ENCODE measurements at regions not wholly inside any gene's neighbourhood (a gene's known extent, or its start where the extent isn't known, plus 50 kb on each side); places are given as distances from the start of the nearest gene placed in this dataset.
"Not testable (repeated sequence)": the region's sequence is repeated elsewhere in the genome, so short reads cannot be mapped to it uniquely, and the experiment has no call there.

GRCh38 chr2:22186261-22186828, 1062.6 kb downstream of the TDRD15 start:
- not testable (repeated sequence) for DNase-seq

- DNase-seq = no peak
Measured at GRCh38 chr2:22189893-22190480, 1066.2 kb downstream of the TDRD15 start.

DNA sequence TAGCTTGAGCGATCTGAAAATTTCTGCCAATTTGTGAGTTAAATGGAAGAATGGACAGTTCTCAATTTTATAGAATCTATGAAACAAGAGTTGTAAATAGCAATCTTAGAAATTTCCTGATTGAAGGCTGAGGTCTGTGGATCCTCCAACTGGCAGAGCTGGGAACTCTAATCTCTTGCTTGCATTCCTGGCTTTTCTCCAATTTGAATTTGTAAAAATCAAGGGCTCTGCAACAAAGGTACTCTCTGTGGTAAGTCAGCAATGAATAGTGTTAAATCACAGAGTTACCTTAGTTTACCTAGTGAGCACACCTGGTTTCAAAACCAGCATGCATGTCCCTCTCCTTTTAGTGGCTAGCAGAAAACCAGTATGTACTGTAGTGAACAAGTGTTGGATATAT, 1070.5 kb downstream of the TDRD15 start:
- DNase-seq = no peak

- no peak for DNase-seq
Measured at GRCh38 chr2:22196806-22197205, 1073.0 kb downstream of the TDRD15 start.

GRCh38 chr2:22198381-22199283, 1074.9 kb downstream of the TDRD15 start:
- no peak for DNase-seq

DNA sequence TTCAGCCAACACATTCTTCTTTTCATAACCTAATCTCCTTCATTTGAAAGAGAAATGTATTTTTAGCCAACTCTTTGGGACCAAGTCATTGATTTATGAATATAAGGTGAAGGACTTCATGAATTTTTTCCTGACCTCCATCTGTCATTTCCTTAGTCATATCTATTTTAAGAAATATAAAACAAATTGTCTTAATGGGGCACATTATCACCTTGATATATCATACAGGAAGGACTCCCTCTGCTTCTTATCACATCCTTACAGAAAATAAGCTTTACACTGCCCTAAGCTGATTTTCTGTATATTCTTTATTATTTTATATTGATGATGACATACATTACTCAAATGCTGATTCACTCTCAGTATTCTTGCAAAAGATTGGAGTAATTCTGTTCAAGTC, 1076.2 kb downstream of the TDRD15 start:
- DNase-seq = no peak

- no peak for DNase-seq
Measured at GRCh38 chr2:22209545-22209944, 1085.8 kb downstream of the TDRD15 start.

GRCh38 chr2:22213237-22213636, 1089.5 kb downstream of the TDRD15 start:
- no peak for DNase-seq

DNA sequence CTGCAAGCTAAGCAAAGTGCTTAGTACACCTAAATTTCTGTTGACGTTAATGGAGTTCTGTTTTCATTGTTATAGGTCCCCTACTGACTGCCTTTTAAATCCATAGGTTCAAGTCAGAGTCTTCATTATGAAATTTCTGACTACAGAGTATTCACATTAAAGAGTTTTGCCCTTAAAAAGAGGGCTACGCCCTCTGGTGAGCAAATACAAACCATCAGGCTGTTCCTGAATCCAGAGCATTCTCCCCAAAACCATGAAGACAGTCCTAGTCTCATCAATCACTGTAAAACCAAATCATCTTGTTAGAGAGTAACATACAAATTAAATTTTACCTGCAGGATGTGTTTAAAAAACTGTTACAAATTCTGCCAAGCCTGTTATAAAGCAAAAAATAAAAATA, 1091.7 kb downstream of the TDRD15 start:
- DNase-seq = no peak

DNA sequence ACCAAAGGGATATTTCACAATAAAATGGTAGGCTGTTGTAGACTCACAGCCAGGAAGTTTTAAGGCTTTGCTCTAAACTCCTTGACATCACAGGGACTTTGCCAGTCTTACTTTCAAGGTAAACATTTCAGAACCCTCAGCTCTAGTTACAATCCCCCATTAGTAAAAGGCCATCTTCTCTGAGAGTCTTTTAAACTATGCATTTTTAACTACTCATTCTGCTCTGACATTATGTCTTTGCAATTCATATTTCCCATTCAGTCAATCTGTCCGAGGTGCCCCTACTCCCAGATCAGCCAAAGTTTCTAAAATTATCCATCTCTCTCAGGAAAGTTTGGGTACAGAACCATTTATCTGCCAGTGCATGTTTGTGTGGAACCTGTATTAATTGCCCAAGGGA, 1094.1 kb downstream of the TDRD15 start:
- DNase-seq = no peak

DNA sequence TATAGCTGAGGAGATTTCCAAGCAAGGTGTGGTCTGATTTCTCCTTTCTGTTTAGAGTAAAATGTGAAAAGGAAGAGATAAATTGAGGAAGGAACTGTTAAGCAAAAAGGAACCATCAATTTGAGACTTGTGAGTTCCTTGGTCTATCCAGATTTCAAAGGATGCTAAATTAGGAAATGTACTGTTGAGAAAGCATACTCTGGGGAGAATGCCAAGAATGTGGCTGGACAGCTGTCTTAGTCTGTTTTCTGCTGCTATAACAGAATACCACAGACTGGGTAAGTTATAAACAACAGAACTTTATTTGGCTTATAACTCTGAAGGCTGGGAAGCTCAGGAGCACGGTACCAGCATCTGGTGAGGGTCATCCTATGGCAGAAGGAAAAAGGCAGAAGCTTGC, 1097.2 kb downstream of the TDRD15 start:
- no peak for DNase-seq

DNA sequence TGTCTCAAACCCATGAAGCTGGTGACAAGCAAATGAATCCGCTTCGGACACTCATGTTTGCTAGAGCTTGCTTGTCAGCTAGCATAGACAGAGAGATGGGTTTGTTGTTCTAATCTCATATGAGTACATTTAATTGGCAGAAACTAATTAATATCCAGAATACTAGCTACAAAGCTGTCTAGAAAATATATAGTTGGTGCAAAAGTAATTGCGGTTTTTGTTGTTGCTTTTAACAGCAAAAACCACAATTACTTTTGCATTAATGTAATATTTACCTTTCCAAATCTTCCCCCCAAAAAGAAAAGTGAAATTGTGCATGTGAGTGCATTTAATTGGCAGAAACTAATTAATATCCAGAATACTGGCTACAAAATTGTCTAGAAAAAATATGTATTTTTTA, 1115.2 kb downstream of the TDRD15 start:
- DNase-seq = no peak

GRCh38 chr2:22247466-22247865, 1123.7 kb downstream of the TDRD15 start:
- no peak for DNase-seq

DNA sequence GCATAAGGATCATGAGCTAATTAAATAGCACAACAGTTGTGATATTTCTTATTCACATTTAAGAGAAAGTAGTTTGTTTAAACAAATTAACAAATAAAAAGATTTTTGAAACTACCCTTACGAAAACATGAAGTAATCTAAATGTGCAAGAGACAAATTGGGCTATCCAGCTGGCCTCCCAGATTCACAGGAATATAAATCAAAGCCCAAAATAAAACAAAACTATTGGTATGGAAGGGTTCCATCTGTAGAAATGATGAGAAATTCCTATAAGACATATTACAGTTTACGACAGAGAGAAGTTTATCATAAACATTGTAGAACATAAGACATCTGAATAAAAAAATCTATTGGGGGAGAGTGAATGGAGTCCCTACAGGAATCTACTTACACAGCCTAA, 1125.1 kb downstream of the TDRD15 start:
- DNase-seq = no peak

GRCh38 chr2:22253171-22253570, 1129.4 kb downstream of the TDRD15 start:
- DNase-seq = no peak

DNA sequence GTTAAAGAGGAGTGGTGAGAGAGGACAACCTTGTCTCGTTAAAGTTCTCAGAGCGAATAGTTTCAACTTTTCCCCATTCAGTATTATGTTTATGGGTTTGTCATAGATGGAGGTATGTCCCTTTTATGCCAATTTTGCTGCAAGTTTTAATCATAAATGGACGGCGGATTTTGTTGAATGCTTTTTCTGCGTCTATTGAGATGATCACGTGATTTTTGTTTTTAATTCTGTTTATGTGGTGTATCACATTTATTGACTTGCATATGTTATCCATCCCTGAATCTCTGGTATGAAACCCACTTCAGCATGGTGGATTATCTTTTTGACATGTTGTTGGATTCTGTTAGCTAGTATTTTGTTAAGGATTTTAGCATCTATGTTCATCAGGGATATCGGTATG, 1123.8 kb upstream of the KLHL29 start:
- no peak for DNase-seq

DNA sequence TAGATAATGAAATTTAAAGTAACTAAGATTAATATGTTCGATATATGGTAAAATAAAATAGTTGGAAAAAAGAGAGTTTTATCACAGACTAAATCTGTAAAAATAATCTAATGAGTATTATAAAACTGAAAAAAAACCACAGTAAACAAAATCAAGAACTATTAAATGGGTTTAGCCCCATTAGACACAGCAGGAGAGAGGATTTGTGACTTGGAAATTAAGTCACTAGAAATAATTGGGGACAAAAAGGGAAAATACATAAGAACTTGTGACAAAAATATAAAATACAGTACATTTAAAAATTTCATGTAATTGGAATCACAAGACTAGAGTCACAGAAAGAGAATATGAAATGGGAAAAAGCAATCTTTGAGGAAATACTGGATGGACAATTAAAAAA, 1114.6 kb upstream of the KLHL29 start:
- no peak for DNase-seq

DNA sequence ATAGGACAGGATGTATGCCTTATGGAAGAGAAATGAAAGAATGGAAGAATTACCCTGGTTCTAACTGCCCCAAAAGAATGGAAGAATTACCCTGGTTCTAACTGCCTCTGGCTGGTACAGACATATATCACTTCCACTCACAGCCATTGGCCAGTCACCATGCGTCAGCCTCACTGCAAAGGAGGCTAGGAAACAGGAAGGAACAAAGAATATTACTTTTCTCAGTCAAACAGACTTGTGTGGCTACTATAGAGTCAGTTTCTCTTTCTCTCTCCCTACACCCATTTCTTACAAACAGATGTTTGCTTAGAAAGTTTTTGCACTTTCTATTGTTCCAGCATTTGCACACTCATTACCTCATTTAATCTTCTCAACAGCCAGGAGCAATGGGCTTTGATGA, 1111.1 kb upstream of the KLHL29 start:
- no peak for DNase-seq

GRCh38 chr2:22274661-22275060, 1110.3 kb upstream of the KLHL29 start:
- no peak for DNase-seq

- DNase-seq = no peak
Measured at GRCh38 chr2:22276696-22277095, 1108.3 kb upstream of the KLHL29 start.

- DNase-seq = no peak
Measured at GRCh38 chr2:22279541-22279940, 1105.4 kb upstream of the KLHL29 start.

GRCh38 chr2:22281033-22281432, 1103.9 kb upstream of the KLHL29 start:
- no peak for DNase-seq

- no peak for DNase-seq
Measured at GRCh38 chr2:22282220-22282619, 1102.8 kb upstream of the KLHL29 start.

GRCh38 chr2:22282916-22283315, 1102.1 kb upstream of the KLHL29 start:
- no peak for DNase-seq

All from stimulated activated naive CD4-positive, alpha-beta T cell (primary cell).